OCI-LY3 (cell line): ENCODE measurements at regions not wholly inside any gene's neighbourhood (a gene's known extent, or its start where the extent isn't known, plus 50 kb on each side); places are given as distances from the start of the nearest gene placed in this dataset.

ENCODE experiments used
- H2AFZ ChIP-seq: fragments of 200-600, 300-600 bp; shearing (Covaris generic); 2 replicates; pipeline ENCODE4 v1.6.0; 2014; ENCODE audit warnings: antibody characterized with exemption, low read depth, low read length
- H3K27ac ChIP-seq: fragments of 200-600, 300-600 bp; sonication (generic); 2 replicates; pipeline ENCODE4 v1.5.1; 2014; ENCODE audit warnings: mild to moderate bottlenecking, low read length, moderate library complexity, mixed read lengths
- H3K27me3 ChIP-seq: fragments of 200-600, 300-600 bp; sonication (generic); 2 replicates; pipeline ENCODE4 v1.6.1; 2014; ENCODE audit warnings: low read depth, low read length, mixed read lengths
- H3K36me3 ChIP-seq: fragments of 200-600, 300-600 bp; sonication (generic); replicated peaks from 2 replicates; pipeline ENCODE3; 2014; ENCODE audit warnings: low read depth, low read length, mixed read lengths
- H3K4me1 ChIP-seq: fragments of 300-600, 200-600 bp; sonication (generic); 2 replicates; pipeline ENCODE4 v1.6.1; 2014; ENCODE audit warnings: low read length, mixed read lengths
- H3K4me2 ChIP-seq: fragments of 200-600, 300-600 bp; sonication (generic); 2 replicates; pipeline ENCODE4 v1.6.1; 2014; ENCODE audit warnings: low read length, mixed read lengths
- H3K4me3 ChIP-seq: fragments of 300-600, 200-600 bp; sonication (generic); 2 replicates; pipeline ENCODE4 v1.5.1; 2014; ENCODE audit warnings: antibody characterized with exemption, mild to moderate bottlenecking, low read length, moderate library complexity
- H3K79me2 ChIP-seq: fragments of 300-600, 200-600 bp; shearing (Covaris generic); 2 replicates; pipeline ENCODE4 v1.6.1; 2014; ENCODE audit warnings: mild to moderate bottlenecking, low read length, mixed read lengths
- H3K9ac ChIP-seq: fragments of 300-600, 200-600 bp; shearing (Covaris generic); 2 replicates; pipeline ENCODE4 v1.6.0; 2014; ENCODE audit warnings: mild to moderate bottlenecking, low read length, moderate library complexity
- H3K9me3 ChIP-seq: fragments of 200-600, 300-600 bp; shearing (Covaris generic); 2 replicates; pipeline ENCODE4 v1.6.1; 2014; ENCODE audit warnings: low read length, mixed read lengths; ENCODE audit not compliant: insufficient read depth
- H4K20me1 ChIP-seq: fragments of 200-600, 300-600 bp; sonication (generic); 2 replicates; pipeline ENCODE4 v1.6.1; 2016; ENCODE audit warnings: low read length, mixed read lengths; ENCODE audit not compliant: insufficient read depth
- EZH2phosphoT487 ChIP-seq: fragments of 200-600 bp; shearing (Covaris generic); IDR thresholded peaks from 2 replicates; pipeline ENCODE4 v1.6.1; 2018; ENCODE audit warnings: antibody characterized with exemption, mixed run types, low read depth
- TF ChIP-seq, protein P1 (sequence below): fragments of 200-600, 300-600 bp; sonication (generic); IDR thresholded peaks from 2 replicates; pipeline ENCODE4 v1.5.1; 2014; ENCODE audit warnings: antibody characterized with exemption, low read length, low read depth

DNA sequence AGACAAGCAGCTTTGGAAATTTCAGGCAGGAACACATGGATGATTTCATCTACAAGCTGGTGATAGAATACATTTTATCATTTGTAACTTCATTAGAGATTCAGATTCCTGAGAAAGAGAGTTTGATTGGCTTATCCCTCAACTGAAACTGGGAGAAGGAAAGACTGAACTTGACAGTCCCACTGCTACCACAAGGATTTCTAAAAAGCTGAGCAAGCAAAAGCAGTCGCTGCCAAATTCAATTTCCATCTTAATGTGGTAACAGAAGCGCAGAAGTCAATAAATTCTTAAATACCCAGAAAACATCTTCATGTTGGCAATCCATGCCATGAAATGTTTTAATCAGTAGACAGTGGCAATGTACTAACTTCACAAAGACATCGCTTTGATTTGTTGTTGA, 172.1 kb upstream of the DACH1 start:
- Histone ChIP-seq H3K4me2 (no peak overlapping the region), H3K79me2 (no peaks in the 10 kb centered on the region), H2AFZ (no peak overlapping the region), H3K27ac (no peak overlapping the region), H4K20me1 (no peaks in the 10 kb centered on the region), H3K4me3 (no peak overlapping the region), H3K27me3 (no peaks in the 10 kb centered on the region), H3K9ac (no peak overlapping the region), H3K9me3 (no peaks in the 10 kb centered on the region), H3K36me3 (no peaks in the 10 kb centered on the region), H3K4me1 (no peaks in the 10 kb centered on the region)
- TF ChIP-seq, protein P1, sequence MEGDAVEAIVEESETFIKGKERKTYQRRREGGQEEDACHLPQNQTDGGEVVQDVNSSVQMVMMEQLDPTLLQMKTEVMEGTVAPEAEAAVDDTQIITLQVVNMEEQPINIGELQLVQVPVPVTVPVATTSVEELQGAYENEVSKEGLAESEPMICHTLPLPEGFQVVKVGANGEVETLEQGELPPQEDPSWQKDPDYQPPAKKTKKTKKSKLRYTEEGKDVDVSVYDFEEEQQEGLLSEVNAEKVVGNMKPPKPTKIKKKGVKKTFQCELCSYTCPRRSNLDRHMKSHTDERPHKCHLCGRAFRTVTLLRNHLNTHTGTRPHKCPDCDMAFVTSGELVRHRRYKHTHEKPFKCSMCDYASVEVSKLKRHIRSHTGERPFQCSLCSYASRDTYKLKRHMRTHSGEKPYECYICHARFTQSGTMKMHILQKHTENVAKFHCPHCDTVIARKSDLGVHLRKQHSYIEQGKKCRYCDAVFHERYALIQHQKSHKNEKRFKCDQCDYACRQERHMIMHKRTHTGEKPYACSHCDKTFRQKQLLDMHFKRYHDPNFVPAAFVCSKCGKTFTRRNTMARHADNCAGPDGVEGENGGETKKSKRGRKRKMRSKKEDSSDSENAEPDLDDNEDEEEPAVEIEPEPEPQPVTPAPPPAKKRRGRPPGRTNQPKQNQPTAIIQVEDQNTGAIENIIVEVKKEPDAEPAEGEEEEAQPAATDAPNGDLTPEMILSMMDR = no peak
- TF ChIP-seq EZH2phosphoT487 = no peak

DNA sequence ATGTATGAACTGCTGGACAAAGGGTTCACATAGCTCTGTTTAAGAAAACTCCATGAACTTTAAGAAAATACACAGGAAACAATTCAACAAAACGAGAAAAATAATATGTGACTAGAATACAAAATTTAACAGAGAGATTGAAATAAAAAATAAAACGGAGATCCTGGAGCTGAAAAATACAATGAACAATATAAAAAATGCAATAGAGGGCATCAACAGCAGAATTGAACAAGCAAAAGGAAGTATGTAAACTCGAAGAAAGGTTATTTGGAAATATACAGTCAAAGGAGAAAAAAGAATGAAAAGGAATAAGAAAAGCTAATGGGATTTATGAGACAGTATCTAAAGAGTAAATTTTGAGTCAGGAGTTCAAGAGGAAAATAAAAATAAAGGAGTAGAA, 163.0 kb upstream of the DACH1 start:
- Histone ChIP-seq H2AFZ (no peak overlapping the region), H3K9me3 (peaks cover 24% of the 10 kb centered on the region)

DNA sequence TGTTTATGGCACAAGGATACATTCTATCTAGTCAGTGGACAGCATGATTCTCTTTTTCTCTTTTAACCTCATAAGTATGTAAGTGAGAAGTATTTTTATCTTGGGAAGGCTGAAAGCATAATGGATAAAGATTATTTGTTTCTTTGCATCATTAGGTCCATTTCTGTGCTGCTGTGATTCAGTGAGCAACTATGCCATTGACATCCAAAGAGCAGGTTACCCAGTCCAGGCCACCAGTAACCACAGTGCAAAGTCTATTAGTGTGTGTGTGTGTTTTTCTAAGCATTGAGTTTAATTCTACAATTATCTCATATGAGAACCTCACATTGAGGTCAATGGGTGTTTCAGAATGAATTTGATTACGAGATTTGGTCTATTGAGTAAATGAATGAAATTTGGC, 158.8 kb upstream of the DACH1 start:
- Histone ChIP-seq H3K36me3 (peaks cover 7% of the 10 kb centered on the region), H3K27me3 (no peaks in the 10 kb centered on the region), H3K27ac (no peak overlapping the region), H3K9me3 (peaks cover 24% of the 10 kb centered on the region), H3K4me3 (no peak overlapping the region), H3K4me2 (no peak overlapping the region), H4K20me1 (no peaks in the 10 kb centered on the region), H2AFZ (no peak overlapping the region), H3K79me2 (no peaks in the 10 kb centered on the region), H3K9ac (no peak overlapping the region), H3K4me1 (no peaks in the 10 kb centered on the region)
- TF ChIP-seq EZH2phosphoT487 = no peak
- TF ChIP-seq, protein P1 = no peak

More for the DNA sequence above, 163.0 kb upstream of the DACH1 start:
- H3K36me3 ChIP-seq = peaks cover 7% of the 10 kb centered on the region
- no peaks in the 10 kb centered on the region for H3K4me1 ChIP-seq
- H4K20me1 ChIP-seq = no peaks in the 10 kb centered on the region
- no peak overlapping the region for H3K27ac ChIP-seq
- H3K79me2 ChIP-seq = no peaks in the 10 kb centered on the region
- H3K4me3 ChIP-seq = no peak overlapping the region
- H3K4me2 ChIP-seq = no peak overlapping the region
- H3K9ac ChIP-seq = no peak overlapping the region
- H3K27me3 ChIP-seq = no peaks in the 10 kb centered on the region
- TF ChIP-seq, protein P1 = no peak
- TF ChIP-seq EZH2phosphoT487 = no peak

DNA sequence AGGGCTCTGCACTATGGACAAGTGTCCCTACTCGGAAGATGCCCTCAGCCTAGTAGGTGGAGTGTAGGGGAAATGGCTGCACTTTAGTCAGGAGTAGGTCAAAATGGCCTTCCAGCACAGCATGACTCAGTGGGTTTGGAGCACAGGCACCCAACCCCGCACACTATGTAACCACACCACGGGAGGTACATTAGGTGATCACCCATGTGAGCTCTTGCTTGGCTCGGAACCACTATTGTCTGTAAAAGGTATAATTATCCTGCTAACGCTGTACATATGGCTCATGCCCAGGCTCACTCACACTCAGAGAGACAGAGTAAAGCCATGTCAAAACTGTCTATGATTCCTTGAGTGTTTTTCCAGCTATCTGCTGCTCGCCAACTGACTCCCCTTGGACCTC, 156.9 kb upstream of the DACH1 start:
- H3K4me2 ChIP-seq = no peak overlapping the region
- no peak overlapping the region for H2AFZ ChIP-seq
- no peak overlapping the region for H3K27ac ChIP-seq
- H3K79me2 ChIP-seq = no peaks in the 10 kb centered on the region
- TF ChIP-seq EZH2phosphoT487 = no peak
- TF ChIP-seq, protein P1 = no peak
- peaks cover 6% of the 10 kb centered on the region; the same call in 1 of the 2 replicates for H3K9me3 ChIP-seq
- no peaks in the 10 kb centered on the region for H3K36me3 ChIP-seq
- H3K27me3 ChIP-seq = no peaks in the 10 kb centered on the region
- H3K4me3 ChIP-seq = no peak overlapping the region
- no peaks in the 10 kb centered on the region for H4K20me1 ChIP-seq
- no peaks in the 10 kb centered on the region for H3K4me1 ChIP-seq
- H3K9ac ChIP-seq = no peak overlapping the region
